ENCODE measurements at regions not wholly inside any gene's neighbourhood (a gene's known extent, or its start where the extent isn't known, plus 50 kb on each side); places are given as distances from the start of the nearest gene placed in this dataset.

DNA sequence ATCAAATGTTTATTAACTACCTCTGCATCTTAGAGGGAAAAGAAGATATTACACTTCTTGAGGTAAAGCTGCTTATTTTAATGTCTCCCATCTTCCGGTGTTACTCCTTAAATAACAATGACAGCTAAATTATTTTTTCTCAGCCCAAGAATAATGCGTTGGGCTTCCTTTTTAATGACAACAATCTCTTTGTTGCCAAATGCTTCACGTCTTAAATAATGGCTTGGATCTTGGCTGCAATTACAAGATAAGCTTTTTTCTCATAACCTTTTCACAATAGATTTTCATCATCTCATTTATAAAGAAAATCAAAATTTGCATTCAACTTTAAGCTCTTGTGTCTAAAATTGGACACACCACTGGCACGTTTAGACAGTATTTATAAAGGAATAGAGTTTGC is 89.2 kb upstream of the COL8A1 start:
- Histone ChIP-seq H3K36me3 (no peaks in the 10 kb centered on the region), H3K27me3 (no peaks in the 10 kb centered on the region), H3K27ac (no peak overlapping the region), H3K9me3 (no peaks in the 10 kb centered on the region), H3K4me1 (no peaks in the 10 kb centered on the region), H3K4me3 (no peak overlapping the region)
- DNase-seq, result no peak
- intact Hi-C loops (cut with DNase I; ENCODE audit: low total_unique reads), result no loop called here
- TF ChIP-seq POLR2A (IDR thresholded peaks at IDR 0.05), result no peak
- TF ChIP-seq, protein P1, sequence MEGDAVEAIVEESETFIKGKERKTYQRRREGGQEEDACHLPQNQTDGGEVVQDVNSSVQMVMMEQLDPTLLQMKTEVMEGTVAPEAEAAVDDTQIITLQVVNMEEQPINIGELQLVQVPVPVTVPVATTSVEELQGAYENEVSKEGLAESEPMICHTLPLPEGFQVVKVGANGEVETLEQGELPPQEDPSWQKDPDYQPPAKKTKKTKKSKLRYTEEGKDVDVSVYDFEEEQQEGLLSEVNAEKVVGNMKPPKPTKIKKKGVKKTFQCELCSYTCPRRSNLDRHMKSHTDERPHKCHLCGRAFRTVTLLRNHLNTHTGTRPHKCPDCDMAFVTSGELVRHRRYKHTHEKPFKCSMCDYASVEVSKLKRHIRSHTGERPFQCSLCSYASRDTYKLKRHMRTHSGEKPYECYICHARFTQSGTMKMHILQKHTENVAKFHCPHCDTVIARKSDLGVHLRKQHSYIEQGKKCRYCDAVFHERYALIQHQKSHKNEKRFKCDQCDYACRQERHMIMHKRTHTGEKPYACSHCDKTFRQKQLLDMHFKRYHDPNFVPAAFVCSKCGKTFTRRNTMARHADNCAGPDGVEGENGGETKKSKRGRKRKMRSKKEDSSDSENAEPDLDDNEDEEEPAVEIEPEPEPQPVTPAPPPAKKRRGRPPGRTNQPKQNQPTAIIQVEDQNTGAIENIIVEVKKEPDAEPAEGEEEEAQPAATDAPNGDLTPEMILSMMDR (IDR thresholded peaks at IDR 0.05), result no peak

DNA sequence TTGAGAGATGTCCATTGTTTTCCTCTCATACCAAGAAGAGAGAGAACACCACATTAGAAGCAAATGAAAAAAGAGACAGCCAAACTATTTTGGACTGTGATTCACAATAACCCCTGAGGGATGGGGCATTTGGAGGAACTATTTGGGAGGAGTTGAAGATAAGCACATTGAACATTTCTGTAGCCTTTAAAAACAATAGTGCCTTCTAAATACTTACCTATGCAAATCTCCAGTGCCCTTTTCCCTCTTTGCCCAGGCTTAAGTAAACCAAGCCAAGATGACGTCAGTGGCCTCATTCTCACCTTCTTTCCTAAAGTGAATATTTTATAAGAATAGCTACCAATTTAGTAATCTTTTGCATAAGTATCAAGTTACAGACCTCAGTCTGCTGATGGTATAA is 89.7 kb upstream of the COL8A1 start:
- DNase-seq, result no peak
- Histone ChIP-seq H3K36me3 (no peaks in the 10 kb centered on the region), H3K9me3 (no peaks in the 10 kb centered on the region), H3K4me1 (no peaks in the 10 kb centered on the region), H3K27me3 (no peaks in the 10 kb centered on the region), H3K4me3 (no peak overlapping the region), H3K27ac (no peak overlapping the region)
- TF ChIP-seq, protein P1 (IDR thresholded peaks at IDR 0.05), result no peak
- no peak for TF ChIP-seq POLR2A (IDR thresholded peaks at IDR 0.05)
- intact Hi-C loops (cut with DNase I; ENCODE audit: low total_unique reads), result no loop called here

DNA sequence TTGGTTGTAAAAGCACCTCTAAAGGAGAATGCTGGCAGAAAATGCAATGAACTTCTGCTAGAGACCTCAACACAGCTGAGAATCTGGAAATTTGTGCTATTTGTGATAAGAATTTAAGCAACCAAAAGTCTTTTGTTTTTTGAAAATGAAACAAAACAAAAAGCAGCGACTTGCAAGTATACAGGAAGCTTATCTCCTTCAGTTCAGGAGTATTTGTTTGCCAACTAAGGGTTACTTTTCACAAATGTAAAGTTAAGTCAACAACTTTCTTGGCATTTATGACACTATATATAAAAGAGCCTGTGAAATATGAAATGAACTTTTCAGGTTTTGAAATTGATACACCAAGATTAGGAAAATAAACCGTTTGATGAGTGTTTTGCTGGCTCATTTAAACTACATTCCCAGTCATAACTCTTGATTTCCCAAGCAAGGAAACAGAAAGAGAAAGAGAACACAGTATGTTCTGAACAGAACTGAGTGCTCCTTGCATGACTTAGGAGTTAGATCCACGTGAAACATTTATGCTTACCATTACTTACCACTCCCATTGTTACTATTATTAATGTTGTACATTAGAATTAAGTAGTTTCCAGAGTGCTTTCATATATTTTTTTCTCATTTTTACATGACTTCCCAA is 92.3 kb upstream of the COL8A1 start:
- DNase-seq, result no peak
- H3K4me1 ChIP-seq, result no peaks in the 10 kb centered on the region
- no peaks in the 10 kb centered on the region for H3K27me3 ChIP-seq
- H3K4me3 ChIP-seq, result peak overlapping the region in 1 of 2 donors; percentile 24
- intact Hi-C loops (cut with DNase I; ENCODE audit: low total_unique reads), result no loop called here
- no peaks in the 10 kb centered on the region for H3K36me3 ChIP-seq
- H3K27ac ChIP-seq, result peak overlapping the region; percentile 48 to 63
- TF ChIP-seq, protein P1 (IDR thresholded peaks at IDR 0.05), result no peak
- TF ChIP-seq POLR2A (IDR thresholded peaks at IDR 0.05), result no peak
- no peaks in the 10 kb centered on the region for H3K9me3 ChIP-seq

DNA sequence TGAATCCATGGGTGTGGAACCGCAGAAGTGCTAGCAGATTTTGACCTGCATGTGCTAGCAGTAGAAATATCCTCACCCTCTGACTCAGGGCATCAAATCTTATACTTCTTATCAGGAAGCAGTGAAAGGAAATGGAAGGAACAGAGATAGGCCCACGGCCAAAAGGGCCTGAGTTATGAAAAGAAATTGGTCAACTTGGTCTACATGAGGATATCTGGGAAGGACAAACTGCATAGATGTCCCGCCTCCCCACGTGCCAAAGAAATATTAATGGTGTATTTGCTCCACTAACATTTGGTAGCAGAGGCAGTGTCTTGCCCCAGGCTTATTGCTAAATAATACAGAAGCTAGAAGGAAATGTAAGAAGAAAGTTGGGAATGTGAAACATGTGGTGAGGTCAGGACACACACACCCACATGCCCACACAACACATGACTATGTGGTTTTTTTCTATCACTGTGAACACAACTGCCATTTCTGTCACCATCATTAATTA is 93.6 kb upstream of the COL8A1 start:
- Histone ChIP-seq H3K27ac (peak overlapping the region; percentile 48 to 63), H3K27me3 (no peaks in the 10 kb centered on the region), H3K4me1 (no peaks in the 10 kb centered on the region), H3K9me3 (no peaks in the 10 kb centered on the region), H3K4me3 (no peak overlapping the region), H3K36me3 (no peaks in the 10 kb centered on the region)
- TF ChIP-seq, protein P1 (IDR thresholded peaks at IDR 0.05), result no peak
- TF ChIP-seq POLR2A (IDR thresholded peaks at IDR 0.05), result no peak
- DNase-seq, result peak; percentile 24 to 42
- intact Hi-C loops (cut with DNase I; ENCODE audit: low total_unique reads), result no loop called here

DNA sequence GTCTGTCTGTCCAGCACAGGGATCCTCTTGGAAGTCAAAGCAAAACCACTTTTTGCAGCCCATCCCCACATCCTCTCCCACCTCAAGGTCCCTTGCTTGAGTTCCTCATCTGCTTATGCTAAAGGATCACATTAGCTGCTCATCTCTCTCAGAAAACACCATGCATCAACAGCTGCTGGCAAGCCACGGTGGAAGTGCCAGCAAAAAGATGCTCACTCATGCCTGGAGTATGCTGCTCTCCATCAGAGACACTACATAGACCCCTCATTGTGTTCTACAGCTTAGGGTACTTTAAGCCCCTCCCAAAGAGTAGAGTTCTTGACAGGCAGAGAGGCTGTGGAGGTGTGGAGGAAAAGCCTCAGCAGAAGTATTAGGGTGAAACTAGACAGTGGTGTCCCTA is 94.6 kb upstream of the COL8A1 start:
- TF ChIP-seq, protein P1 (IDR thresholded peaks at IDR 0.05), result no peak
- intact Hi-C loops (cut with DNase I; ENCODE audit: low total_unique reads), result no loop called here

More for the DNA sequence above, 94.6 kb upstream of the COL8A1 start:
- DNase-seq, result no peak
- Histone ChIP-seq H3K9me3 (no peaks in the 10 kb centered on the region), H3K27me3 (no peaks in the 10 kb centered on the region), H3K4me1 (no peaks in the 10 kb centered on the region), H3K4me3 (no peak overlapping the region), H3K36me3 (no peaks in the 10 kb centered on the region), H3K27ac (no peak overlapping the region)

Measured in uterus (tissue), 3 donors.